Thyroid gland (tissue), 4 donors: ENCODE measurements at regions not wholly inside any gene's neighbourhood (a gene's known extent, or its start where the extent isn't known, plus 50 kb on each side); places are given as distances from the start of the nearest gene placed in this dataset.

Experiments
- DNase-seq, 2 donors: peaks; one replicate each; pipeline ENCODE4 v3.0.0-alpha.2; 2019
- H3K27ac ChIP-seq, 3 donors: fragments of 200-600 bp; sonication (generic); 1 replicate in 2 of 3; 2 replicates in 1 of 3; pipeline ENCODE4 v1.5.1; 2016 to 2019; ENCODE audit warnings: mild to moderate bottlenecking in 1 of 3, moderate library complexity in 1 of 3
- H3K27me3 ChIP-seq: fragments of 200-600 bp; sonication (generic); one replicate; pipeline ENCODE4 v1.5.1; 2019
- H3K36me3 ChIP-seq, 2 donors: fragments of 200-600 bp; sonication (generic); one replicate each; pipeline ENCODE4 v1.5.1; 2016 to 2019
- H3K4me1 ChIP-seq, 2 donors: fragments of 200-600 bp; sonication (generic); one replicate each; pipeline ENCODE4 v1.5.1; 2017 to 2019
- H3K4me3 ChIP-seq, 3 donors: fragments of 200-600 bp; sonication (generic); replicated peaks in 1 of 3; 1 replicate in 2 of 3; 2 replicates in 1 of 3; pipeline ENCODE4 v1.5.1; 2016; ENCODE audit warnings: mild to moderate bottlenecking in 1 of 3
- H3K9me3 ChIP-seq: fragments of 200-600 bp; sonication (generic); one replicate; pipeline ENCODE4 v1.5.1; 2017
- POLR2A ChIP-seq, 2 donors: fragments of 450-650 bp; IDR thresholded peaks; one replicate each; pipeline ENCODE4 v1.6.1; 2017; ENCODE audit warnings: antibody characterized with exemption in 2 of 2, mild to moderate bottlenecking in 2 of 2, moderate library complexity in 1 of 2
- WGBS, 2 donors: methylation state at CpG; one replicate each; pipeline ENCODE4 v1.1.5; 2017; 5-methylcytosine and 5-hydroxymethylcytosine counted together
- intact Hi-C: fragments of 100-400 bp; cut with DNase I; formaldehyde crosslinking; loops from one replicate; pipeline ENCODE4 v1.15.1; 2023
- TF ChIP-seq, protein P1 (sequence below), 6 experiments: fragments of 200-600 bp in 3 of 6; fragments of 450-650 bp in 3 of 6; sonication (generic) in 3 of 6; IDR thresholded peaks; one replicate each; pipeline ENCODE4 v1.5.1; 2016 to 2019; ENCODE audit warnings: antibody characterized with exemption in 6 of 6, mild to moderate bottlenecking in 2 of 6, inconsistent platforms in 1 of 6, moderate library complexity in 1 of 6

DNA sequence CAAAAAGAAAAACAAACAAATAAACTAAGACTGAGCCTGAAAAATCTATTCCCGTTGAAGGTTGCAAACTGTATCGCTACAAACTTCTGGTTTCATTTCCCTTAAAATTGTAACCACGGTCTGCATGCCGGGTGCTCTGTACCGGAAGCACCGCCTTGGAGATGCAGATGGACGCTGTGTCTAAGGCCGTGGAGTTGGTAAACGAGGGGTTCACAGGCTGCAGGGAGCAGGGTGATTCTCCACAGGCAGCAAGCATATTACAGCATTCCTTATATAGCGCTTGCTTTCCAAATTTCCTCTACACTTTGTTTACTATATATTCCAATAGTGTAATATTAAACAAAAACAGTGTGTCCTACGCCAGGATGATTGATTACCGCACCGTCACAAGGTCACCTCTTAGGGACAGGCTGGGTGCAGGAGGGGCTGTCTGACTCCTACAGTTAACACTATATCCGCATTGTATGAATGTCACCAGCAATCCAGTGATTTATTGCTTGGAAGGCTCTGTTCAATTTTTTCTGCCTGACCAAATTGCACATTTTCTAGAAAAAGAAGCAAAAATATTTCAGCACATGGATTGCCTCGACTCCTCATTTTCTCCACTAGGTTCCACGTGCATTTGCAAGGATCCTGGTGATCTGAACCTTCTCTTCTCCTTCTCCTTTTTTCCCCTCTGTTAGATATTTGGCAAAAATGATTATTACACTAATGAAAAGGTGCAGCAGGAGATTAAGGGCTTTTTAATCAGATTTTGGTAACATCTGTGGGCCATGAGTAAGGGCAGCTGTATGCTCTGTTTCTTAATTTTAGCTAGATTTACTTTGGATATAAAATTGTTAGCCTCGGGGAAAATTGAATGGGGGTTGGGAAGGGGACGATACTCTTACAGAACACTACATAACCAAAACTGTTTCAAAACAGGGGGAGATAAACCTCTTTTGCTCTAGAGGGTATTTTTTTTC, 325.8 kb upstream of the MGMT start:
- intact Hi-C loops, result no loop called here
- Histone ChIP-seq H3K27ac (no peak overlapping the region), H3K27me3 (no peaks in the 10 kb centered on the region), H3K36me3 (no peaks in the 10 kb centered on the region), H3K9me3 (no peaks in the 10 kb centered on the region), H3K4me1 (no peaks in the 10 kb centered on the region), H3K4me3 (no peak overlapping the region)
- WGBS, 2 donors, result 76 to 78% methylated on average over 18 of the region's 18 CpGs
- TF ChIP-seq, protein P1, sequence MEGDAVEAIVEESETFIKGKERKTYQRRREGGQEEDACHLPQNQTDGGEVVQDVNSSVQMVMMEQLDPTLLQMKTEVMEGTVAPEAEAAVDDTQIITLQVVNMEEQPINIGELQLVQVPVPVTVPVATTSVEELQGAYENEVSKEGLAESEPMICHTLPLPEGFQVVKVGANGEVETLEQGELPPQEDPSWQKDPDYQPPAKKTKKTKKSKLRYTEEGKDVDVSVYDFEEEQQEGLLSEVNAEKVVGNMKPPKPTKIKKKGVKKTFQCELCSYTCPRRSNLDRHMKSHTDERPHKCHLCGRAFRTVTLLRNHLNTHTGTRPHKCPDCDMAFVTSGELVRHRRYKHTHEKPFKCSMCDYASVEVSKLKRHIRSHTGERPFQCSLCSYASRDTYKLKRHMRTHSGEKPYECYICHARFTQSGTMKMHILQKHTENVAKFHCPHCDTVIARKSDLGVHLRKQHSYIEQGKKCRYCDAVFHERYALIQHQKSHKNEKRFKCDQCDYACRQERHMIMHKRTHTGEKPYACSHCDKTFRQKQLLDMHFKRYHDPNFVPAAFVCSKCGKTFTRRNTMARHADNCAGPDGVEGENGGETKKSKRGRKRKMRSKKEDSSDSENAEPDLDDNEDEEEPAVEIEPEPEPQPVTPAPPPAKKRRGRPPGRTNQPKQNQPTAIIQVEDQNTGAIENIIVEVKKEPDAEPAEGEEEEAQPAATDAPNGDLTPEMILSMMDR (IDR thresholded peaks at IDR 0.05), result no peak
- no peak for TF ChIP-seq POLR2A (IDR thresholded peaks at IDR 0.05)
- no peak for DNase-seq

DNA sequence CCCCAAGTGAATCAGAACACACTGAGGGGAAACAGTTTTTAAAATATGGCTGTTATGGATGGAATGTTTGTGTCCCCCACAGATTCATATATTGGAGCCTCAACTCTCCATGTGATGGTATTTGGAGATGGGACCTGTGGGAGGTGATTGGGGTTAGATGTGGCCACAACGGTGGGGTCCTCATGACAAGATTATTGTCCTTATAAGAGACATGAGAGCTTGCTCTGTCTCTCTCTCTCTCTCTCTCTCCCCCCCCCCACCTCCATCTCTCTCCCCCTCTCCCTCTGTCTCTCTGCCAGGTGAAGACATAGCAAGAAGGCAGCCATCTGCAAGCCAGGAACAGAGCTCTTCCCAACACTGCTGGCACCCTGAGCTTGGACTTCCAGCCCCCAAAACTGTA, 315.8 kb upstream of the MGMT start:
- H3K4me1 ChIP-seq, result no peaks in the 10 kb centered on the region
- 64 to 79% methylated on average over 1 of the region's 1 CpG for WGBS, 2 donors
- intact Hi-C loops, result no loop called here
- no peak for DNase-seq
- TF ChIP-seq, protein P1 (IDR thresholded peaks at IDR 0.05), result no peak
- H3K27ac ChIP-seq, result no peak overlapping the region
- no peaks in the 10 kb centered on the region for H3K9me3 ChIP-seq
- no peak overlapping the region for H3K4me3 ChIP-seq
- no peaks in the 10 kb centered on the region for H3K36me3 ChIP-seq
- H3K27me3 ChIP-seq, result no peaks in the 10 kb centered on the region

DNA sequence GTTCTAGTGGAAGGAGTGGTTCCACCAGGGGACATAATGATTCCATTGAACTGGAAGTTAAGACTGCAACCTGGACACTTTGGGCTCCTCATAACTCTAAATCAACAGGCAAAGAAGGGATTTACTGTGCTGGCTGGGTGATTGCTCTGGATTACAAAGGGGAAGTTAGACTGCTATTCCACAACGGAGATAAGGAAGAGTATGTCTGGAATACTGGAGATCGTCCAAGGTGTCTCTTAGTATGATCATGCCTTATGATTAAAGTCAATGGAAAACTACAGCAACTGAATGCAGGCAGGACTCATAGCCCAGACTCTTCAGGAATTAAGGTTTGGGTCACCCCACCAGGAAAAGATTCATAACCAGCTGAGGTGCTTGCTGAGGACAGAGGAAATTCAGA, 310.6 kb upstream of the MGMT start:
- no peaks in the 10 kb centered on the region for H3K9me3 ChIP-seq
- no peaks in the 10 kb centered on the region for H3K4me1 ChIP-seq
- no peaks in the 10 kb centered on the region for H3K27me3 ChIP-seq
- no peak for TF ChIP-seq POLR2A (IDR thresholded peaks at IDR 0.05)
- TF ChIP-seq, protein P1 (IDR thresholded peaks at IDR 0.05), result no peak
- no peaks in the 10 kb centered on the region for H3K36me3 ChIP-seq
- no peak overlapping the region for H3K4me3 ChIP-seq
- no peak overlapping the region for H3K27ac ChIP-seq
- 68 to 73% methylated on average over 2 of the region's 2 CpGs for WGBS, 2 donors
- DNase-seq, result no peak
- intact Hi-C loops, result no loop called here

DNA sequence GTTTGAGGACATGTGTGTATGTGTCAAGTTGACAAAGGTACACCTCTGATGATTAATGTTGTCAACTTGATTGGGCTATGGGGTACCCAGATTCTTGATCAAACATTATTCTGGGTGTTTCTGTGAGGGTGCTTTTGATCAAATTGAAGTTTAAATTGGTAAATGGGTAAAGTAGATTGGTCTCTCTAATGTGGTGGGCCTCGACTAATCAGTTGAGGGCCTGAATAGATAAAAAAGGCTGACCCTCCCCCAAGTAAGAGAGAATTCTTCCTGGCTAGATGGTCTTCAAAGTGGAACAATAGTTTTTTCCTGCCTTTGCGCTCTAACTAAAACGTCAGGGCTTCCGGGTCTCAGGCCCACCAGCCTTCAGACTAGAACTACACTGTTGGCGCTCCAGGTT, 309.9 kb upstream of the MGMT start:
- H3K9me3 ChIP-seq, result no peaks in the 10 kb centered on the region
- no peak for DNase-seq
- 93 to 94% methylated on average over 5 of the region's 5 CpGs for WGBS, 2 donors
- no peaks in the 10 kb centered on the region for H3K27me3 ChIP-seq
- H3K36me3 ChIP-seq, result no peaks in the 10 kb centered on the region
- no peak overlapping the region for H3K4me3 ChIP-seq
- intact Hi-C loops, result no loop called here
- H3K27ac ChIP-seq, result no peak overlapping the region
- no peaks in the 10 kb centered on the region for H3K4me1 ChIP-seq
- TF ChIP-seq, protein P1 (IDR thresholded peaks at IDR 0.05), result no peak
- TF ChIP-seq POLR2A (IDR thresholded peaks at IDR 0.05), result no peak

DNA sequence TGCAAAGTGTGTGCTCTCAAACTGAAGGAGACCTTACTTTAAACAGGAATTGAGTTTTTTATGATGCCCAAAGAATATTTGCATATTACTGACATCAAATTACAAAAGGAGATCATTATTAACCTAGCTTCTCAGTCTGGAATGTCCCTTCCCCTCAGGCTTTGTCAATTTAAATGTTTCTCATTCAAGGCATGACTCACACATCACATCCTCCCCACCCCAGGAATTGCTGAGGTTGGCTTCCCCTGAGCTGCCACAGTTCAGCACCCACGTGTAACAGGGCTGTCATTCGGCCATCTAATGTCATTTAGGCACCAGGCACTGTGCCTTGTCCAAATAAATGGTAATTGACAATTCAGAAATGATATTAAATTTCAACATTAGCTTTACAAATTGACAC, 305.9 kb upstream of the MGMT start:
- DNase-seq, result no peak
- Histone ChIP-seq H3K4me1 (no peaks in the 10 kb centered on the region), H3K27ac (no peak overlapping the region), H3K27me3 (no peaks in the 10 kb centered on the region), H3K36me3 (no peaks in the 10 kb centered on the region), H3K4me3 (no peak overlapping the region), H3K9me3 (no peaks in the 10 kb centered on the region)
- WGBS, 2 donors, result 17% methylated on average over 2 of the region's 2 CpGs
- intact Hi-C loops, result no loop called here
- TF ChIP-seq POLR2A (IDR thresholded peaks at IDR 0.05), result no peak
- TF ChIP-seq, protein P1 (IDR thresholded peaks at IDR 0.05), result no peak
